ENCODE measurements at regions not wholly inside any gene's neighbourhood (a gene's known extent, or its start where the extent isn't known, plus 50 kb on each side); places are given as distances from the start of the nearest gene placed in this dataset.

DNA sequence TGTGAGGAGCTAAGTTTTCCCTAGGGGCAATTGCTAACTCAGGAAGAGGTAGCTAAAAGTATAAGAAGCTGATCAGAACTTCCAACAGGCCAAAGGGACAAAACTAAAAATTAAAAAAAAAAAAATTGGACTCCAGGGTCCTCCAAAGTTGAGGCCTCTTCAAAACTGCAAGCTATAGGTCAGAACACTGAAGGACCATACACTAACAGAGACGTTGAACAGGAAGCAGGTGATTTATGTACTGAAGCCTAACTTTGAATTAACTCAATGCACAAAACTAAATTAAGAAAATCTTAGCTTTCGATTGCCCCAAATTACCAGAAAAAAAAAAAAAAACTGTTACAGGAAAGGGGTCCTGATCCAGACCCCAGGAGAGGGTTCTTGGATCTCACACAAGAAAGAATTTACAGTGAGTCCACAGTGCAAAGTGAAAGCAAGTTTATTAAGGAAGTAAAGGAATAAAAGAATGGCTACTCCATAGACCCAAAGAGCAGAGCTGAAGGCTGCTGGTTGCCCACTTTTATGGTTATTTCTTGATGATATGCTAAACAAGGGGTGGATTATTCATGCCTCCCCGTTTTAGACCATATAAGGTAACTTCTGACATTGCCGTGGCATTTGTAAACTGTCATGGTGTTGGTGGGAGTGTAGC is 442.8 kb upstream of the NECTIN3 start:
- H3K4me1 ChIP-seq (replicated peaks), result no peaks in the 10 kb centered on the region
- H3K4me3 ChIP-seq, result no peak overlapping the region

DNA sequence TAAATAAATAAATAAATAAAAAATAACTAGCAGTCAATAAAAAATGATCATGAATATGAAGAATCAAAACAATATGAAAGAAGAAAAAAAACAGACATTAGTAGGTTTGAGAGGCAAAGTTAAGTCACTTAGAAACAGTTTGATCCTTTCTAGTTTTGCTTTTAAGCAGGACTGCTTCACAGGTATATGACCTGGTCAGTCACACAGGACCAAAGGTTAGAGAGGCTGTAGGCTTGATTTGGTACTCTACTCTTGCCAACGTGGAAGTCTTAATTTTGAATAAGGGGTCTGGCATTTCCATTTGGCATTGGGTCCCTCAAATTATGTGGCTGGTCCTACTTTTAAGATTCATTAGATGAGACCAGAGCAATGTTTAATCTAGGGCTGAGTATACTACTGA is 441.7 kb upstream of the NECTIN3 start:
- Histone ChIP-seq H3K27me3 (replicated peaks) (no peaks in the 10 kb centered on the region), H3K4me1 (replicated peaks) (no peaks in the 10 kb centered on the region)

More for the DNA sequence above, 442.8 kb upstream of the NECTIN3 start:
- no peaks in the 10 kb centered on the region for H3K9me3 ChIP-seq (replicated peaks)
- no peaks in the 10 kb centered on the region for H3K27me3 ChIP-seq (replicated peaks)
- no peak overlapping the region for H3K27ac ChIP-seq
- H3K36me3 ChIP-seq, result no peaks in the 10 kb centered on the region
- DNase-seq (ENCODE audit: low read depth in 1 of 2, low spot score in 2 of 2), result no peak

DNA sequence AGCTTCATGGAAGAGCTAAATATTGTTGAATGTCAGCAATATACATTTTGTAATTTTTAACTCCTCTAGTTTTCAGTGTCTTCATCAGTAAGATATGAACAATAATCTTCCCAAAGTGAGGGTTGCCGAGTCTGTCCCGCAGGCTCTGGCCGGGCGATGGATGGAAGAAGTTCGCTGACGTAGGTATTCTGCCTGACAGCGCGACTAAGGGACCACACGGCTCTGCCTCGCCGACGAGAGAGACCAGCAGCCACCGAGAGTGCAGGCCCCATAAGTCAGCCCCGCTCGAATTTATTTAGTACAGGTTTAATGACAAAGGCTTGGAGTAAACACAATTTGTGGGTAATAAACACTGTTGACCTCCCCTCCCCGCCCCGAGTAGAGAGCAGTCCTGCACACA is 427.4 kb upstream of the NECTIN3 start:
- no peaks in the 10 kb centered on the region for H3K27me3 ChIP-seq (replicated peaks)
- no peaks in the 10 kb centered on the region for H3K36me3 ChIP-seq
- H3K9me3 ChIP-seq (replicated peaks), result no peaks in the 10 kb centered on the region; the same call in 1 of the 2 replicates
- H3K4me1 ChIP-seq (replicated peaks), result no peaks in the 10 kb centered on the region
- DNase-seq (ENCODE audit: low read depth in 1 of 2, low spot score in 2 of 2), result no peak
- no peak overlapping the region for H3K27ac ChIP-seq
- H3K4me3 ChIP-seq, result no peak overlapping the region

More for the DNA sequence above, 441.7 kb upstream of the NECTIN3 start:
- no peak for DNase-seq (ENCODE audit: low read depth in 1 of 2, low spot score in 2 of 2)
- no peak overlapping the region for H3K27ac ChIP-seq
- no peak overlapping the region for H3K4me3 ChIP-seq
- H3K36me3 ChIP-seq, result no peaks in the 10 kb centered on the region
- no peaks in the 10 kb centered on the region for H3K9me3 ChIP-seq (replicated peaks)

DNA sequence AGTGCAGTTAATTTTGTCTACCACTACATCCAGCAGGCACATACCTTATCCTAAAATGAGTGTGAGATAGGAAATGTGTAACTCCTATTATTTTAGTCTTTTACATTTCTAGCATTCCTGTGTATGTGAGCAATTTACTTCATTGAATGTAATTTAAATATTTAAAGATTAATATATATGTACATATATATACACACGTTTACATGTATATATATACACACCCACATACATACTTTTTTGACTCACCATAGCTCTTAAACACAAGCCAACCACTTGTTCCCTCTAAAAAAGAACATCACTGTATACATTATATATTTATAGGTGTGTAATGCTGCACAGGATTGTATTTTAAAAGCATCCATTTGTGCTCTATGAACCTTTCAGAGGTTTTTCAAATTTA is 425.6 kb upstream of the NECTIN3 start:
- no peaks in the 10 kb centered on the region for H3K27me3 ChIP-seq (replicated peaks)
- no peak overlapping the region for H3K4me3 ChIP-seq
- no peaks in the 10 kb centered on the region for H3K36me3 ChIP-seq
- H3K27ac ChIP-seq, result no peak overlapping the region
- no peak for DNase-seq (ENCODE audit: low read depth in 1 of 2, low spot score in 2 of 2)
- peaks cover 9% of the 10 kb centered on the region for H3K4me1 ChIP-seq (replicated peaks)
- no peaks in the 10 kb centered on the region; the same call in 1 of the 2 replicates for H3K9me3 ChIP-seq (replicated peaks)

DNA sequence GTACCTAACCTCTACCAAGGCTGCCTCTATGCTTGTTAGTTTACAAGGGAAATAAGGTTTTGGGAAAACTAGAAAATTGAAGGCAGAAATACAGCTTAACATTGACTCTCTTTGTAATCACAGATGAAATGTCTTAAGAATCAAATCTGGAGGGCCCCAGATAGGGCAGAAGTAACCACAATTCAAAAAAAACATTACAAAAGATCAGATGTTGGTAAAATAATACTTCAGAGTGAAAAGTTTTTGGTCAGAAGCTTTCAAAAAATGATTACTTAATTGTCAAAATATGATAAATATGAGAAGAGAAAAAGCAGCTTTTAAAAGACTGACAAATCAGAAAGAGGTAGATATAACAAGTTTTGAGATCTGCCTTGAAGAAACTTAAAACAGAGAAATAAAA is 425.1 kb upstream of the NECTIN3 start:
- Histone ChIP-seq H3K27me3 (replicated peaks) (no peaks in the 10 kb centered on the region), H3K9me3 (replicated peaks) (no peaks in the 10 kb centered on the region; the same call in 1 of the 2 replicates), H3K36me3 (no peaks in the 10 kb centered on the region), H3K4me1 (replicated peaks) (peaks cover 11% of the 10 kb centered on the region), H3K4me3 (no peak overlapping the region), H3K27ac (no peak overlapping the region)
- DNase-seq (ENCODE audit: low read depth in 1 of 2, low spot score in 2 of 2), result no peak

DNA sequence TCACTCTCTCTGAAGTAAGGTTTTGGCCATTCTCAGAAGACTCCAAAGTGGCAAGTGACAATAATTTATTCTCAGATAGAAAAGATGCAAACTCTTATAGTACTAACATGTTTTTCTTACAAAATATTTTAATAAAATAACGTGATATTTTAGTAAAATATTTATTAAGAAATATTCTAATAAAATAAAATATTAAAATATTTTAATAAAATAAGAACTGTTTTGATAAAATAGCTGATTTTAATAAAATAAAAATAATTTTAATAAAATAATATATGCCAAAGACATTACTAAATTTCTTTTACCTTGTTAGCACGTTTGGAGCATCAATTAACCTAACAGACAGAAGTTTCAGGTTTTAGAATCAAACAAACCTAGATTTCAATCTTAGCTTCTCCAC is 424.0 kb upstream of the NECTIN3 start:
- no peak overlapping the region for H3K4me3 ChIP-seq
- no peak for DNase-seq (ENCODE audit: low read depth in 1 of 2, low spot score in 2 of 2)
- no peaks in the 10 kb centered on the region for H3K36me3 ChIP-seq
- no peaks in the 10 kb centered on the region; the same call in 1 of the 2 replicates for H3K9me3 ChIP-seq (replicated peaks)
- no peak overlapping the region for H3K27ac ChIP-seq
- no peaks in the 10 kb centered on the region for H3K27me3 ChIP-seq (replicated peaks)
- peaks cover 11% of the 10 kb centered on the region for H3K4me1 ChIP-seq (replicated peaks)

DNA sequence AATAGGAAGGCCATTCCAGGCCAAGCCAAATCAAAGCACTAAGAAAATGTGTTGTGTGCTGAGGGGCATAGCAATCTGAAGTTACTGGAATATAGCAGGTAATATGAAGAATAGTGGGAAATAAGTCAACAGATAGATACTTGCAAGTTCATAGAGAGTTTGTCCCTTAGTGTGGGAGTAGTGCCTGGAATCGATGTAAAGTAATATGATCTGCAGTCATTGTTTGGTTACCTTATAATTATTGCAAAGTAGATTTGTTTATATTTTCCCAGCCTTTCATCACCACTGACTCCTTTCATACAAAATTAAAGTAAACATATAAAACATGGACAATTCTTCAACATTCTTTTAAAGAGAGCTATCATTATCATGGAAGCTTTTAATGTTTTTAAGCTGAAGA is 420.9 kb upstream of the NECTIN3 start:
- Histone ChIP-seq H3K4me1 (replicated peaks) (peaks cover 11% of the 10 kb centered on the region), H3K9me3 (replicated peaks) (no peaks in the 10 kb centered on the region; the same call in 1 of the 2 replicates)
- DNase-seq (ENCODE audit: low read depth in 1 of 2, low spot score in 2 of 2), result peak in 1 of 2 experiments; percentile 14

DNA sequence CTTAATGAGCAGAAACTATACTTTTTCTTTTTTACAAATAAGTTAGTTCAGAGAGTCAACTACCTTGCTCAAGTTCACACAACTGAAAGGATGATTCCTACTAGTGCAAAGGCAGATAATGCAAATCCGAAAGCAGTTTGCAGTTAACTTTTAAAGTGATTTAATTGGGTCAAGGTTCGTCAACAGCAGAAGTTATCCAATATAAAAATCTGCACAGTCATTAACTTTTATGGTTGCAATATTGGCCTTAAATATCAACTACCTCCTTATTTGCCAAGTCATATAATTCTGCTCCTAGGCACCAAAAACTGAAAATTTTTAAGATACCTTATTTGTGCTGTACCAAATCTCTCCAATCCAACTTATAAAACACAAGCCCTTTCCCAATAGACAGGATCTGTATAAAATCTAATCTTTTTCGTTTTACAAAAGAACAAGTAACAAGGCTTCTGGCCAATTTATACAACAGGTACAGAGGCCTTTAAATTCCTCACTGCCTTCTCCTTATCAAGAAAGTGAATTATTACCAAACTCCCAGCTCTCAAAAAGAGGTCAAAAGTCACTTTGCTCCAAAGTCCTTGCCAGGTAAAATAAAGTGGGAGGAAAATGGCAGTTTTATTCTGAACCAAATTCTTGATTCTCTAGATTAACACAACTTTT is 416.6 kb upstream of the NECTIN3 start:
- peaks cover 11% of the 10 kb centered on the region for H3K4me1 ChIP-seq (replicated peaks)
- no peak for DNase-seq (ENCODE audit: low read depth in 1 of 2, low spot score in 2 of 2)
- H3K36me3 ChIP-seq, result no peaks in the 10 kb centered on the region
- no peaks in the 10 kb centered on the region for H3K27me3 ChIP-seq (replicated peaks)
- H3K9me3 ChIP-seq (replicated peaks), result no peaks in the 10 kb centered on the region
- no peak overlapping the region for H3K4me3 ChIP-seq
- H3K27ac ChIP-seq, result no peak overlapping the region

More for the DNA sequence above, 420.9 kb upstream of the NECTIN3 start:
- H3K27me3 ChIP-seq (replicated peaks), result no peaks in the 10 kb centered on the region
- H3K27ac ChIP-seq, result no peak overlapping the region
- no peak overlapping the region for H3K4me3 ChIP-seq
- no peaks in the 10 kb centered on the region for H3K36me3 ChIP-seq

DNA sequence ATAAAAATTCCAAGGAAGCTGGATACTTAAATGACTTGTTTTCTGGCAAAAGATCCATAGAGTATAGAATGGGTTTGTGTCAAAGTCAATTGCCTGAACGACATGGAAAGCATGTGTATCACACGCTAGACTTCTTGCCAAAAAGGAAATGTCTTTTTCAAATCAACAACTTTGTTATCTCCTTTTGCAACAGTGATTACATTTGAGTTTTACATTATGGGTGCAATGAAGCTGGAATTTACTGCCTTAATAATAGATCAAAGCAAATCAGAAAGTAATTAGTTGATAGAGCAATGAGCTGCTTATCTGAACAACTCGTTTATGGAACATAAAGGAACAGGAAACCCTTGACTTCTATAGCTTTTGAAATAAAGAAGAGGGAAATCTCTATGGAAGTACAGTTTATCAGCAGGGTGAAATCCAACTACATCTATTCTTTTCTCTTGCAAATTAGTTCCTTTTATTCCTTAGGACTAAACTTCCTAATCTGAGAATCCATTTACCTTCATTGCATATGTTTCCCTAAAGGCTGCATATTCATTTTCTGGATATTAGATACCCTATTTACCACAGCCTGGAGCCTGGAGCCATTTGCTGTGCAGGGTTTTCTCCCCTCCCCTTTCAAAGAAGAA is 415.1 kb upstream of the NECTIN3 start:
- Histone ChIP-seq H3K27me3 (replicated peaks) (no peaks in the 10 kb centered on the region), H3K27ac (no peak overlapping the region), H3K36me3 (no peaks in the 10 kb centered on the region), H3K9me3 (replicated peaks) (no peaks in the 10 kb centered on the region), H3K4me3 (no peak overlapping the region), H3K4me1 (replicated peaks) (peaks cover 7% of the 10 kb centered on the region)
- no peak for DNase-seq (ENCODE audit: low read depth in 1 of 2, low spot score in 2 of 2)

DNA sequence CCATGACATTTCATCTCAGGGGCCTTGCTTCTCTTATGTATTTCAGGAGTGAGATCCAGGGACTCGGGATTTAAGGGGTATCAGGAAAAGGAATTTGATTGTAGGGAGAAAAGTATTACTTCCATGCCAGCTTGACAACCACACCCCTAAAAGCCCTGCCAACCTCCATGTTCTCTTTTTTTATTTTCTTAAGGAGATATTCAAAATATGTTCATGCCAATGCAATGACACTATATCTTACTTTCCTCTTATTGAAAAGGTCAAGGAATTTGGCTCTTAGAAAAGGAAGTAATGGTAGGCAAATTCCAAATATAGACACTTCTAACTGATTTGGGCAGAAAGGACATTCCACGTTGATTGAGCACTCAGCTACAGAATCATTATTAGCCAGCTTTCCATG is 407.5 kb upstream of the NECTIN3 start:
- H3K9me3 ChIP-seq (replicated peaks), result no peaks in the 10 kb centered on the region
- DNase-seq (ENCODE audit: low read depth in 1 of 2, low spot score in 2 of 2), result peak in 1 of 2 experiments; percentile 4
- no peak overlapping the region for H3K27ac ChIP-seq
- peaks cover 11% of the 10 kb centered on the region for H3K4me1 ChIP-seq (replicated peaks)
- no peaks in the 10 kb centered on the region for H3K36me3 ChIP-seq
- no peaks in the 10 kb centered on the region for H3K27me3 ChIP-seq (replicated peaks)
- no peak overlapping the region for H3K4me3 ChIP-seq

DNA sequence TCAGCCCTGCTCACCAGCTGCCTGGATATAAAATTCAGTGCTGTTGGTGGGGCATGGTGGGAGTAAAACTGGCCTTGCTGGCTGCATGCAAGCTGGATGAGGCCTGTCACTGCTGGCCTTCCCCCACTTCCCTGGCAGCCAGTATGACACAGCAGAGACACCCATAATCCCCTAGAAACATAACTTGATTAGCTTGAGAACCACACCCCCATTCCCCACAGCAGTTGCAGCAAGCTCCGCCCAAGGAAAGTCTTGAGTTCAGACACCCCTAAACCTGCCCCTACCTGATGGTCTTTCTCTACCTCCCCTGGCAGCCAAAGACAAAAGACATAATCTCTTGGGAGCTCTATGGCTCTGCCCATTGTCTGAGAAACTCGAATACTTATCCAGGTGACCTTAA is 405.1 kb upstream of the NECTIN3 start:
- H3K27me3 ChIP-seq (replicated peaks), result no peaks in the 10 kb centered on the region
- no peak overlapping the region for H3K27ac ChIP-seq
- peaks cover 7% of the 10 kb centered on the region; the same call in 1 of the 2 replicates for H3K9me3 ChIP-seq (replicated peaks)
- no peaks in the 10 kb centered on the region for H3K36me3 ChIP-seq
- DNase-seq (ENCODE audit: low read depth in 1 of 2, low spot score in 2 of 2), result no peak
- H3K4me1 ChIP-seq (replicated peaks), result peaks cover 4% of the 10 kb centered on the region
- H3K4me3 ChIP-seq, result no peak overlapping the region

DNA sequence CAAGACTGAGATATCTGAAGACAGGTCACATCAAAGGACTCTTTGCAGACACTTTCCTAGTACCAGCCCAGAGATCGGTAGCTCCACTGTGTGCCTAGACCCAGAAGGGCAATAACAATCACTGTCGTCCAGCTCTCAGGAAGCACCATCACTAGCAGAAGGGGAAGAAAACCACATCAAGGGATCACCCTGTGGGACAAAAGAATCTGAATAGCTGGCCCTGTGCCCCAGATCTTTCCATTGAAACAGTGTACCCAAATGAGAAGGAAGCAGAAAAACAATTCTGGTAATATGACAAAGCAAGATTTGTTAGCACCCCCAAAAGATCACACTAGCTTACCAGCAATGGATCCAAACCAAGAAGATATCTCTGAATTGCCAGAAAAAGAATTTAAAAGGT is 404.4 kb upstream of the NECTIN3 start:
- H3K36me3 ChIP-seq, result no peaks in the 10 kb centered on the region
- DNase-seq (ENCODE audit: low read depth in 1 of 2, low spot score in 2 of 2), result no peak
- H3K4me1 ChIP-seq (replicated peaks), result no peaks in the 10 kb centered on the region
- H3K4me3 ChIP-seq, result no peak overlapping the region
- no peaks in the 10 kb centered on the region for H3K27me3 ChIP-seq (replicated peaks)
- H3K27ac ChIP-seq, result no peak overlapping the region
- H3K9me3 ChIP-seq (replicated peaks), result peaks cover 7% of the 10 kb centered on the region; the same call in 1 of the 2 replicates

DNA sequence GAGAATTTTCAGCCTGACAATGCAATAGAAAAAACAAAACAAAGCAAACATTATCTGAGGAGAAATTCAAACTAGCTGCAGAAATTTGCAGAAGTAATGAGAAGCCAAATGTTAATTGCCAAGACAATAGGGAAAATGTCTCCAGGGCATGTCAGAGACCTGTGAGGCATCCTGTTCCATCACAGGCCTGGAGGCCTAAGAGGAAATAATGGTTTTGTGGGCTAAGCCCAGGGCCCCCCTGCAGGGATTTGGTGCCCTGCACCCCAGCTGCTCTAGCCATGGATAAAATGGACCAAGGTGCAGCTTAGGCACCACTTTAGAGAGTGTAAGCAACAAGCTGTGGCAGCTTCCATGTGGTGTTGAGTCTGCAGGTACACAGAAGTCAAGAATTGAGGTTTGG is 401.2 kb upstream of the NECTIN3 start:
- Histone ChIP-seq H3K36me3 (no peaks in the 10 kb centered on the region), H3K27ac (no peak overlapping the region), H3K4me1 (replicated peaks) (no peaks in the 10 kb centered on the region), H3K9me3 (replicated peaks) (peaks cover 7% of the 10 kb centered on the region; the same call in 1 of the 2 replicates), H3K27me3 (replicated peaks) (no peaks in the 10 kb centered on the region), H3K4me3 (no peak overlapping the region)
- DNase-seq (ENCODE audit: low read depth in 1 of 2, low spot score in 2 of 2), result no peak

DNA sequence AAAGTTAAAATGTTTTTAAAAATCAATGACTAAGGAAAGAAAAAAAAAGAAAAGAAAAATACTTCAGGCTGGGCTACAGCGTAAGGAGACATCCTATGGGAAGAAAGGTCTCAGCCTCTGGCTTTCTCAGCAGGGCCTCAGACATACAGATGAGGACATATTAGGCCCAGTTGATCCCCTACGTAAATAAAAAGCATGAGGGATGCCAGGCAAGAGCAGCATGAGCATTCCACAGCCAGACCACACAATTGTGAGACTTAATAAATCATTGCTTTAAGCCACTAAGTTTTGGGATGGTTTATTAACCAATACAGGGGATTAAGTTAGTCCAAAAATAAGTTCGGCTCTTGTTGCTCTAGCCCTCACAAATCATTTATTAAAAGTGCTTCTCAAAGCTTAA is 394.1 kb upstream of the NECTIN3 start:
- Histone ChIP-seq H3K4me1 (replicated peaks) (no peaks in the 10 kb centered on the region), H3K36me3 (no peaks in the 10 kb centered on the region), H3K27me3 (replicated peaks) (no peaks in the 10 kb centered on the region), H3K27ac (no peak overlapping the region), H3K4me3 (no peak overlapping the region), H3K9me3 (replicated peaks) (no peaks in the 10 kb centered on the region)
- DNase-seq (ENCODE audit: low read depth in 1 of 2, low spot score in 2 of 2), result no peak
